SK-N-SH (cell line): ENCODE measurements at regions not wholly inside any gene's neighbourhood (a gene's known extent, or its start where the extent isn't known, plus 50 kb on each side); places are given as distances from the start of the nearest gene placed in this dataset.

Source experiments
- CTCF ChIA-PET: fragments of 300-600, 350-600 bp; formaldehyde crosslinking; extraction: SDS; loops from one replicate; lab custom pipeline; 2021; lab: Yijun Ruan, JAX
- POLR2A ChIA-PET: fragments of 350-600 bp; sonication (Branson Sonifier 250); formaldehyde crosslinking; extraction: SDS; loops from one replicate; lab custom pipeline; 2020; ENCODE audit warnings: antibody characterized with exemption, inconsistent platforms; lab: Yijun Ruan, JAX
- DNase-seq: peaks from one replicate; pipeline ENCODE4 v3.0.0; 2012
- H2AFZ ChIP-seq: fragments of 200-600 bp; sonication (generic); 2 replicates; pipeline ENCODE4 v1.8.1; 2016; ENCODE audit warnings: antibody characterized with exemption, mild to moderate bottlenecking, low read depth
- H3F3A ChIP-seq: fragments of 200-600 bp; sonication (generic); replicated peaks from 2 replicates; pipeline ENCODE3; 2016; ENCODE audit warnings: antibody characterized with exemption, mild to moderate bottlenecking; ENCODE audit not compliant: insufficient read depth
- H3K27ac ChIP-seq, 2 experiments: fragments of 200-500 bp in 1 of 2; fragments of 200-600 bp in 1 of 2; sonication (Bioruptor generic) in 1 of 2; sonication (generic), shearing (Covaris generic) in 1 of 2; 2 replicates each; pipeline versions ENCODE4 v1.5.1 to v1.6.1; 2014 to 2016; ENCODE audit warnings: low read depth in 2 of 2, inconsistent platforms in 1 of 2, low read length in 1 of 2, mild to moderate bottlenecking in 1 of 2, mixed read lengths in 1 of 2
- H3K27me3 ChIP-seq: fragments of 200-600 bp; sonication (generic), shearing (Covaris generic); 2 replicates; pipeline ENCODE4 v1.6.1; 2016; ENCODE audit warnings: mixed run types; ENCODE audit not compliant: insufficient read depth
- H3K36me3 ChIP-seq, 2 experiments: fragments of 200-500 bp in 1 of 2; fragments of 200-600 bp in 1 of 2; sonication (Bioruptor generic) in 1 of 2; sonication (generic) in 1 of 2; replicated peaks in 1 of 2; 2 replicates each; pipeline versions ENCODE3 to v1.5.1; 2014 to 2016; ENCODE audit warnings: low read length in 1 of 2, mild to moderate bottlenecking in 1 of 2; ENCODE audit not compliant: insufficient read depth in 2 of 2, control insufficient read depth in 1 of 2
- H3K4me1 ChIP-seq, 2 experiments: fragments of 200-500 bp in 1 of 2; fragments of 200-600 bp in 1 of 2; sonication (Bioruptor generic) in 1 of 2; sonication (generic), shearing (Covaris generic) in 1 of 2; 2 replicates each; pipeline versions ENCODE4 v1.5.1 to v1.6.1; 2014 to 2016; ENCODE audit warnings: low read depth in 1 of 2, low read length in 1 of 2, mixed run types in 1 of 2; ENCODE audit not compliant: insufficient read depth in 2 of 2, control insufficient read depth in 1 of 2
- H3K4me2 ChIP-seq: fragments of 200-600 bp; sonication (generic), shearing (Covaris generic); 2 replicates; pipeline ENCODE4 v1.6.1; 2017; ENCODE audit warnings: mixed run types
- H3K4me3 ChIP-seq, 2 experiments: fragments of 200-500 bp in 1 of 2; fragments of 200-600 bp in 1 of 2; sonication (Bioruptor generic) in 1 of 2; sonication (generic), shearing (Covaris generic) in 1 of 2; 2 replicates each; pipeline versions ENCODE4 v1.5.1 to v1.8.1; 2014 to 2016; ENCODE audit warnings: low read depth in 2 of 2, inconsistent platforms in 1 of 2, low read length in 1 of 2, mild to moderate bottlenecking in 1 of 2, mixed read lengths in 1 of 2, moderate library complexity in 1 of 2
- H3K79me2 ChIP-seq: fragments of 200-600 bp; sonication (generic); 2 replicates; pipeline ENCODE4 v1.8.1; 2017; ENCODE audit warnings: mild to moderate bottlenecking; ENCODE audit not compliant: insufficient read depth
- H3K9ac ChIP-seq: fragments of 200-600 bp; sonication (generic); 2 replicates; pipeline ENCODE4 v1.6.1; 2017; ENCODE audit warnings: mixed run types
- H3K9me2 ChIP-seq: fragments of 200-600 bp; sonication (generic); 2 replicates; pipeline ENCODE4 v1.6.1; 2017; ENCODE audit warnings: mixed run types
- H3K9me3 ChIP-seq: fragments of 200-600 bp; sonication (generic); 2 replicates; pipeline ENCODE4 v1.6.1; 2017; ENCODE audit warnings: mixed run types, mild to moderate bottlenecking, moderate library complexity
- H4K20me1 ChIP-seq: fragments of 200-600 bp; sonication (generic); 2 replicates; pipeline ENCODE4 v1.6.1; 2017; ENCODE audit warnings: mild to moderate bottlenecking, mixed run types; ENCODE audit not compliant: insufficient read depth
- EZH2phosphoT487 ChIP-seq: fragments of 200-600 bp; sonication (generic); IDR thresholded peaks from 2 replicates; pipeline ENCODE4 v1.6.1; 2017; ENCODE audit warnings: low read depth, mixed run types, mild to moderate bottlenecking, antibody characterized with exemption, moderate library complexity, borderline replicate concordance
- FOSL2 ChIP-seq: IDR thresholded peaks from 2 replicates; pipeline ENCODE4 v1.4.0; 2012; ENCODE audit warnings: low read depth, mild to moderate bottlenecking, moderate library complexity, borderline replicate concordance
- FOXJ3 ChIP-seq: sonication (generic); formaldehyde crosslinking; IDR thresholded peaks from 2 replicates; pipeline ENCODE4 v1.5.1; 2020; ENCODE audit warnings: mild to moderate bottlenecking, missing genetic modification reagents
- FOXM1 ChIP-seq: IDR thresholded peaks from 2 replicates; pipeline ENCODE4 v1.4.0; 2012; ENCODE audit warnings: low read depth, mild to moderate bottlenecking
- GABPA ChIP-seq: IDR thresholded peaks from 2 replicates; pipeline ENCODE4 v1.4.0; 2012; ENCODE audit warnings: low read depth, mild to moderate bottlenecking
- GATA2 ChIP-seq: sonication (generic); formaldehyde crosslinking; IDR thresholded peaks from 2 replicates; pipeline ENCODE4 v1.5.0; 2020; ENCODE audit warnings: mild to moderate bottlenecking, missing genetic modification reagents
- MEF2A ChIP-seq: IDR thresholded peaks from 2 replicates; pipeline ENCODE4 v1.4.0; 2012; ENCODE audit warnings: low read depth, borderline replicate concordance
- MXI1 ChIP-seq: IDR thresholded peaks from 2 replicates; pipeline ENCODE4 v1.6.1; 2012; ENCODE audit warnings: mild to moderate bottlenecking, low read depth, low read length, improper control_type of control experiment
- NFIC ChIP-seq: IDR thresholded peaks from 2 replicates; pipeline ENCODE4 v1.4.0; 2012; ENCODE audit warnings: borderline replicate concordance
- NRF1 ChIP-seq: IDR thresholded peaks from 2 replicates; pipeline ENCODE4 v1.6.1; 2012; ENCODE audit warnings: low read depth, mild to moderate bottlenecking, low read length
- POLR2AphosphoS5 ChIP-seq: IDR thresholded peaks from 2 replicates; pipeline ENCODE4 v1.6.1; 2012; ENCODE audit warnings: low read depth, low read length
- RAD21 ChIP-seq: IDR thresholded peaks from 2 replicates; pipeline ENCODE4 v1.6.1; 2012; ENCODE audit warnings: mild to moderate bottlenecking, low read length
- RCOR1 ChIP-seq: fragments of 150-350 bp; IDR thresholded peaks from 2 replicates; pipeline ENCODE4 v1.6.1; 2017; ENCODE audit warnings: antibody characterized with exemption, low read length
- RFX5 ChIP-seq: IDR thresholded peaks from 2 replicates; pipeline ENCODE4 v1.6.1; 2012; ENCODE audit warnings: mild to moderate bottlenecking, improper control_type of control experiment, low read length
- RXRA ChIP-seq: IDR thresholded peaks from 2 replicates; pipeline ENCODE4 v1.4.0; 2012; ENCODE audit warnings: low read depth, mild to moderate bottlenecking, borderline replicate concordance
- SMC3 ChIP-seq: IDR thresholded peaks from 2 replicates; pipeline ENCODE4 v1.6.1; 2012; ENCODE audit warnings: low read depth, low read length, improper control_type of control experiment
- TAF1 ChIP-seq: IDR thresholded peaks from 2 replicates; pipeline ENCODE4 v1.6.1; 2012; ENCODE audit warnings: low read depth, mild to moderate bottlenecking, low read length, moderate library complexity, borderline replicate concordance
- TCF12 ChIP-seq: IDR thresholded peaks from 2 replicates; pipeline ENCODE4 v1.4.0; 2012
- TEAD4 ChIP-seq: IDR thresholded peaks from 2 replicates; pipeline ENCODE4 v1.4.0; 2012; ENCODE audit warnings: mild to moderate bottlenecking, borderline replicate concordance; ENCODE audit not compliant: insufficient read depth
- YY1 ChIP-seq: IDR thresholded peaks from 2 replicates; pipeline ENCODE4 v1.4.0; 2012; ENCODE audit warnings: low read depth, mild to moderate bottlenecking
- WGBS: methylation state at CpG from one replicate; pipeline ENCODE4 v1.1.6; 2017; ENCODE audit warnings: low lambda C conversion rate; 5-methylcytosine and 5-hydroxymethylcytosine counted together
- TF ChIP-seq, protein P1 (sequence below): IDR thresholded peaks from 2 replicates; pipeline ENCODE4 v1.6.1; 2012; ENCODE audit warnings: mild to moderate bottlenecking, low read depth, low read length, moderate library complexity
- TF ChIP-seq, protein P2 (sequence below): IDR thresholded peaks from 2 replicates; pipeline ENCODE4 v1.4.0; 2012; ENCODE audit warnings: low read depth, borderline replicate concordance
- TF ChIP-seq, protein P3 (sequence below): fragments of 200-600 bp; sonication (generic); IDR thresholded peaks from 2 replicates; pipeline ENCODE4 v1.6.1; 2017; ENCODE audit warnings: antibody characterized with exemption, mild to moderate bottlenecking, moderate library complexity
- TF ChIP-seq, protein P4 (sequence below): IDR thresholded peaks from 2 replicates; pipeline ENCODE4 v1.4.0; 2012; ENCODE audit warnings: low read depth, borderline replicate concordance
- TF ChIP-seq, protein P5 (sequence below): fragments of 150-350 bp; IDR thresholded peaks from 2 replicates; pipeline ENCODE4 v1.6.1; 2017; ENCODE audit warnings: antibody characterized with exemption, low read length, low read depth, borderline replicate concordance
- TF ChIP-seq, protein P6 (sequence below): IDR thresholded peaks from 2 replicates; pipeline ENCODE4; 2012

DNA sequence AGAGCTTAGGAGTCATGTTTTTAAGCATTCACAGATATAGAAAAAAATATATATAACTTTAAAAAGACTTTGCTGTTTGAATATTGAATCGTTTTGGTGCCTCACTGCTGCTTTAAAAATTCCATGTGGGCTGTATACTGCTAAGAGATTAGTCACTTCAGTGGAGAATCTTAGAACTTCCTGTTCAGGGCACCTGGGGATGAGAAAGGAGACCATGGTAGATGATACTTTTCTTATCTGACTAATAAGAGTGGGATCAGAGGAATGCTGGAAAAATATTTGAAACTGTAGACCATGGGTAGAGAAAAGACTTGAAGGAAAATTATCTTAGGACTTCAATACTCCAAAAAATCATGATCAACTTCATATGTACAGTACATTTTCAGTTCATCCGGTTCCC lies 442.2 kb upstream of the SETBP1 start:
- no peak overlapping the region for H3K4me3 ChIP-seq
- no peaks in the 10 kb centered on the region for H3K36me3 ChIP-seq
- H3K9me3 ChIP-seq = no peaks in the 10 kb centered on the region
- no peaks in the 10 kb centered on the region for H3K27me3 ChIP-seq
- CTCF ChIA-PET = no interaction called here
- WGBS = 14% methylated on average over 2 of the region's 2 CpGs
- H3K27ac ChIP-seq = peak overlapping the region; percentile 11 to 22; a peak in 2 of 4 replicates
- H3K9me2 ChIP-seq = no peaks in the 10 kb centered on the region
- no peaks in the 10 kb centered on the region for H4K20me1 ChIP-seq
- no peaks in the 10 kb centered on the region for H3K79me2 ChIP-seq
- peaks cover 9% of the 10 kb centered on the region for H3F3A ChIP-seq
- H3K9ac ChIP-seq = no peak overlapping the region
- no peak for DNase-seq
- POLR2A ChIA-PET = no interaction called here
- H3K4me1 ChIP-seq = no peaks in the 10 kb centered on the region; a peak in 1 of 4 replicates
- H3K4me2 ChIP-seq = no peak overlapping the region
- H2AFZ ChIP-seq = no peak overlapping the region
- peak; percentile 55; the same call in 1 of the 2 replicates for TF ChIP-seq FOSL2
- TF ChIP-seq GATA2 (CRISPR knock-in tag) = no peak
- TF ChIP-seq GABPA = no peak
- TF ChIP-seq, protein P1, sequence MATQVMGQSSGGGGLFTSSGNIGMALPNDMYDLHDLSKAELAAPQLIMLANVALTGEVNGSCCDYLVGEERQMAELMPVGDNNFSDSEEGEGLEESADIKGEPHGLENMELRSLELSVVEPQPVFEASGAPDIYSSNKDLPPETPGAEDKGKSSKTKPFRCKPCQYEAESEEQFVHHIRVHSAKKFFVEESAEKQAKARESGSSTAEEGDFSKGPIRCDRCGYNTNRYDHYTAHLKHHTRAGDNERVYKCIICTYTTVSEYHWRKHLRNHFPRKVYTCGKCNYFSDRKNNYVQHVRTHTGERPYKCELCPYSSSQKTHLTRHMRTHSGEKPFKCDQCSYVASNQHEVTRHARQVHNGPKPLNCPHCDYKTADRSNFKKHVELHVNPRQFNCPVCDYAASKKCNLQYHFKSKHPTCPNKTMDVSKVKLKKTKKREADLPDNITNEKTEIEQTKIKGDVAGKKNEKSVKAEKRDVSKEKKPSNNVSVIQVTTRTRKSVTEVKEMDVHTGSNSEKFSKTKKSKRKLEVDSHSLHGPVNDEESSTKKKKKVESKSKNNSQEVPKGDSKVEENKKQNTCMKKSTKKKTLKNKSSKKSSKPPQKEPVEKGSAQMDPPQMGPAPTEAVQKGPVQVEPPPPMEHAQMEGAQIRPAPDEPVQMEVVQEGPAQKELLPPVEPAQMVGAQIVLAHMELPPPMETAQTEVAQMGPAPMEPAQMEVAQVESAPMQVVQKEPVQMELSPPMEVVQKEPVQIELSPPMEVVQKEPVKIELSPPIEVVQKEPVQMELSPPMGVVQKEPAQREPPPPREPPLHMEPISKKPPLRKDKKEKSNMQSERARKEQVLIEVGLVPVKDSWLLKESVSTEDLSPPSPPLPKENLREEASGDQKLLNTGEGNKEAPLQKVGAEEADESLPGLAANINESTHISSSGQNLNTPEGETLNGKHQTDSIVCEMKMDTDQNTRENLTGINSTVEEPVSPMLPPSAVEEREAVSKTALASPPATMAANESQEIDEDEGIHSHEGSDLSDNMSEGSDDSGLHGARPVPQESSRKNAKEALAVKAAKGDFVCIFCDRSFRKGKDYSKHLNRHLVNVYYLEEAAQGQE = no peak
- TF ChIP-seq EZH2phosphoT487 = no peak
- no peak for TF ChIP-seq NFIC
- no peak for TF ChIP-seq MEF2A
- TF ChIP-seq RCOR1 = no peak
- no peak for TF ChIP-seq NRF1
- no peak for TF ChIP-seq RXRA
- TF ChIP-seq FOXM1 = no peak
- TF ChIP-seq TAF1 = no peak
- TF ChIP-seq YY1 = no peak
- peak; percentile 45 for TF ChIP-seq TCF12
- TF ChIP-seq, protein P2, sequence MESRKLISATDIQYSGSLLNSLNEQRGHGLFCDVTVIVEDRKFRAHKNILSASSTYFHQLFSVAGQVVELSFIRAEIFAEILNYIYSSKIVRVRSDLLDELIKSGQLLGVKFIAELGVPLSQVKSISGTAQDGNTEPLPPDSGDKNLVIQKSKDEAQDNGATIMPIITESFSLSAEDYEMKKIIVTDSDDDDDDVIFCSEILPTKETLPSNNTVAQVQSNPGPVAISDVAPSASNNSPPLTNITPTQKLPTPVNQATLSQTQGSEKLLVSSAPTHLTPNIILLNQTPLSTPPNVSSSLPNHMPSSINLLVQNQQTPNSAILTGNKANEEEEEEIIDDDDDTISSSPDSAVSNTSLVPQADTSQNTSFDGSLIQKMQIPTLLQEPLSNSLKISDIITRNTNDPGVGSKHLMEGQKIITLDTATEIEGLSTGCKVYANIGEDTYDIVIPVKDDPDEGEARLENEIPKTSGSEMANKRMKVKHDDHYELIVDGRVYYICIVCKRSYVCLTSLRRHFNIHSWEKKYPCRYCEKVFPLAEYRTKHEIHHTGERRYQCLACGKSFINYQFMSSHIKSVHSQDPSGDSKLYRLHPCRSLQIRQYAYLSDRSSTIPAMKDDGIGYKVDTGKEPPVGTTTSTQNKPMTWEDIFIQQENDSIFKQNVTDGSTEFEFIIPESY = no peak
- TF ChIP-seq, protein P3, sequence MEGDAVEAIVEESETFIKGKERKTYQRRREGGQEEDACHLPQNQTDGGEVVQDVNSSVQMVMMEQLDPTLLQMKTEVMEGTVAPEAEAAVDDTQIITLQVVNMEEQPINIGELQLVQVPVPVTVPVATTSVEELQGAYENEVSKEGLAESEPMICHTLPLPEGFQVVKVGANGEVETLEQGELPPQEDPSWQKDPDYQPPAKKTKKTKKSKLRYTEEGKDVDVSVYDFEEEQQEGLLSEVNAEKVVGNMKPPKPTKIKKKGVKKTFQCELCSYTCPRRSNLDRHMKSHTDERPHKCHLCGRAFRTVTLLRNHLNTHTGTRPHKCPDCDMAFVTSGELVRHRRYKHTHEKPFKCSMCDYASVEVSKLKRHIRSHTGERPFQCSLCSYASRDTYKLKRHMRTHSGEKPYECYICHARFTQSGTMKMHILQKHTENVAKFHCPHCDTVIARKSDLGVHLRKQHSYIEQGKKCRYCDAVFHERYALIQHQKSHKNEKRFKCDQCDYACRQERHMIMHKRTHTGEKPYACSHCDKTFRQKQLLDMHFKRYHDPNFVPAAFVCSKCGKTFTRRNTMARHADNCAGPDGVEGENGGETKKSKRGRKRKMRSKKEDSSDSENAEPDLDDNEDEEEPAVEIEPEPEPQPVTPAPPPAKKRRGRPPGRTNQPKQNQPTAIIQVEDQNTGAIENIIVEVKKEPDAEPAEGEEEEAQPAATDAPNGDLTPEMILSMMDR = no peak
- no peak for TF ChIP-seq POLR2AphosphoS5
- no peak for TF ChIP-seq RFX5
- no peak for TF ChIP-seq SMC3
- TF ChIP-seq, protein P4, sequence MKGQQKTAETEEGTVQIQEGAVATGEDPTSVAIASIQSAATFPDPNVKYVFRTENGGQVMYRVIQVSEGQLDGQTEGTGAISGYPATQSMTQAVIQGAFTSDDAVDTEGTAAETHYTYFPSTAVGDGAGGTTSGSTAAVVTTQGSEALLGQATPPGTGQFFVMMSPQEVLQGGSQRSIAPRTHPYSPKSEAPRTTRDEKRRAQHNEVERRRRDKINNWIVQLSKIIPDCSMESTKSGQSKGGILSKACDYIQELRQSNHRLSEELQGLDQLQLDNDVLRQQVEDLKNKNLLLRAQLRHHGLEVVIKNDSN = no peak
- no peak for TF ChIP-seq MXI1
- TF ChIP-seq, protein P5, sequence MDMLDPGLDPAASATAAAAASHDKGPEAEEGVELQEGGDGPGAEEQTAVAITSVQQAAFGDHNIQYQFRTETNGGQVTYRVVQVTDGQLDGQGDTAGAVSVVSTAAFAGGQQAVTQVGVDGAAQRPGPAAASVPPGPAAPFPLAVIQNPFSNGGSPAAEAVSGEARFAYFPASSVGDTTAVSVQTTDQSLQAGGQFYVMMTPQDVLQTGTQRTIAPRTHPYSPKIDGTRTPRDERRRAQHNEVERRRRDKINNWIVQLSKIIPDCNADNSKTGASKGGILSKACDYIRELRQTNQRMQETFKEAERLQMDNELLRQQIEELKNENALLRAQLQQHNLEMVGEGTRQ = no peak
- TF ChIP-seq TEAD4 = no peak
- TF ChIP-seq FOXJ3 (CRISPR knock-in tag) = no peak
- TF ChIP-seq, protein P6, sequence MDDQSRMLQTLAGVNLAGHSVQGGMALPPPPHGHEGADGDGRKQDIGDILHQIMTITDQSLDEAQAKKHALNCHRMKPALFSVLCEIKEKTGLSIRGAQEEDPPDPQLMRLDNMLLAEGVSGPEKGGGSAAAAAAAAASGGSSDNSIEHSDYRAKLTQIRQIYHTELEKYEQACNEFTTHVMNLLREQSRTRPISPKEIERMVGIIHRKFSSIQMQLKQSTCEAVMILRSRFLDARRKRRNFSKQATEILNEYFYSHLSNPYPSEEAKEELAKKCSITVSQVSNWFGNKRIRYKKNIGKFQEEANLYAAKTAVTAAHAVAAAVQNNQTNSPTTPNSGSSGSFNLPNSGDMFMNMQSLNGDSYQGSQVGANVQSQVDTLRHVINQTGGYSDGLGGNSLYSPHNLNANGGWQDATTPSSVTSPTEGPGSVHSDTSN = peak; percentile 12; the same call in 1 of the 2 replicates
- no peak for TF ChIP-seq RAD21
